ENCODE measurements at regions not wholly inside any gene's neighbourhood (a gene's known extent, or its start where the extent isn't known, plus 50 kb on each side); places are given as distances from the start of the nearest gene placed in this dataset.

- no peaks in the 10 kb centered on the region for H3K4me1 Mint-ChIP-seq (ENCODE audit: low read depth)
- H3K27ac Mint-ChIP-seq: no peak overlapping the region
- intact Hi-C loops (cut with micrococcal nuclease): no loop called here
- H3K27me3 Mint-ChIP-seq: no peaks in the 10 kb centered on the region
- no peak overlapping the region for H3K4me3 Mint-ChIP-seq
- no peaks in the 10 kb centered on the region for H3K36me3 Mint-ChIP-seq (ENCODE audit: low read depth)
- H3K9me3 Mint-ChIP-seq: no peaks in the 10 kb centered on the region
These were observed 183.0 kb downstream of the SLC15A5 start for GRCh38 chr12:16094437-16094836.

GRCh38 chr12:16093825-16094224, 182.7 kb downstream of the DERA start:
- H3K27me3 Mint-ChIP-seq: no peaks in the 10 kb centered on the region
- intact Hi-C loops (cut with micrococcal nuclease): no loop called here
- H3K4me1 Mint-ChIP-seq (ENCODE audit: low read depth): no peaks in the 10 kb centered on the region
- no peak overlapping the region for H3K4me3 Mint-ChIP-seq
- H3K27ac Mint-ChIP-seq: no peak overlapping the region
- no peaks in the 10 kb centered on the region for H3K36me3 Mint-ChIP-seq (ENCODE audit: low read depth)
- H3K9me3 Mint-ChIP-seq: no peaks in the 10 kb centered on the region

- no peak overlapping the region for H3K27ac Mint-ChIP-seq
- no peaks in the 10 kb centered on the region for H3K36me3 Mint-ChIP-seq (ENCODE audit: low read depth)
- H3K4me3 Mint-ChIP-seq: no peak overlapping the region
- intact Hi-C loops (cut with micrococcal nuclease): no loop called here
- H3K27me3 Mint-ChIP-seq: no peaks in the 10 kb centered on the region
- H3K9me3 Mint-ChIP-seq: no peaks in the 10 kb centered on the region
- H3K4me1 Mint-ChIP-seq (ENCODE audit: low read depth): no peaks in the 10 kb centered on the region
These were observed 179.8 kb downstream of the DERA start for GRCh38 chr12:16090974-16091373.

GRCh38 chr12:16088421-16088820, 177.3 kb downstream of the DERA start:
- no peaks in the 10 kb centered on the region for H3K4me1 Mint-ChIP-seq (ENCODE audit: low read depth)
- H3K36me3 Mint-ChIP-seq (ENCODE audit: low read depth): no peaks in the 10 kb centered on the region
- no peak overlapping the region for H3K4me3 Mint-ChIP-seq
- no peaks in the 10 kb centered on the region for H3K27me3 Mint-ChIP-seq
- H3K27ac Mint-ChIP-seq: no peak overlapping the region
- H3K9me3 Mint-ChIP-seq: no peaks in the 10 kb centered on the region
- intact Hi-C loops (cut with micrococcal nuclease): no loop called here

Data from dendritic cell treated with granulocyte-macrophage colony-stimulating factor and Interleukin-4, amounts not matched to agents 40 ng/mL and 50 ng/mL, for 4 days (primary cell).